ENCODE measurements at regions not wholly inside any gene's neighbourhood (a gene's known extent, or its start where the extent isn't known, plus 50 kb on each side); places are given as distances from the start of the nearest gene placed in this dataset.

GRCh38 chr2:83756219-83756618, 702.9 kb downstream of the SUCLG1 start:
- no peak for DNase-seq

DNA sequence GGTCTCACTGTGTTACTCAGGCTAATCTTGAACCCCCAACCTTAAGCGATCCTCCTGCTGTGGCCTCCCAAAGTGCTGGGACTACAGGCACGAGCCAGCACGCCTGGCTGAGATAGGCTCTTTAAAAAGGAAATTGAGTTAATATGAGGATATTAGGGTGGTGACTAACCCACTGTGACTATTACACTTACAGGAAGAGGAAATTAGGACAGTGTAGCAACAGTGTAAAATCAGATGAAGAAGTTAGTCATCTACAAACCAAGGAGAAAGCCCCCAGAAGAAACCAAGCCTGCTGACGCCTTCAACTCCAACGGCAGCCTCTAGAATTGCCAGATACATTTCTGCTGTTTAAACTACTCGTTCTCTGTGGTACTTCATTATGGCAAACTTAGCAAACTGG, 711.9 kb downstream of the SUCLG1 start:
- no peak for DNase-seq

DNA sequence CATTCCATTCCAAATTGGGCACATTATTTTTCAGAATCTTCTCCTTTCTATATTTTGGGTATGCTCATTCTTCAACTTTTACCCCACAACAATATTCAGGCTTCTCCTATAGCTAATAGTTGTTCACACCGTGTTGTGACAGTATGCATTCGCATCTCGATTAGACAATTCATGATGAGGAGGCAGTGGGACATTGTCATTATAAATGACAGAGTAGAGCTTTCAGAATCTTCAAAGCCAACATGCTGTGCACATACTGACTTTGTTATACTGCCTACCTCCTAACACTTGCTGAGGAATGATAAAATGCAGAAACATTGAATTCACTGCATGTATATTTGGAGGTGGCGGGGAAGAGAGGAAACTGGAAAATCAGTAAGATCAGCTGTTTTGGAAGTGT, 714.2 kb downstream of the SUCLG1 start:
- DNase-seq: no peak

- DNase-seq: peak in 1 of 3 experiments; percentile 7
Observed at GRCh38 chr2:83742117-83742782, 716.8 kb downstream of the SUCLG1 start.

DNA sequence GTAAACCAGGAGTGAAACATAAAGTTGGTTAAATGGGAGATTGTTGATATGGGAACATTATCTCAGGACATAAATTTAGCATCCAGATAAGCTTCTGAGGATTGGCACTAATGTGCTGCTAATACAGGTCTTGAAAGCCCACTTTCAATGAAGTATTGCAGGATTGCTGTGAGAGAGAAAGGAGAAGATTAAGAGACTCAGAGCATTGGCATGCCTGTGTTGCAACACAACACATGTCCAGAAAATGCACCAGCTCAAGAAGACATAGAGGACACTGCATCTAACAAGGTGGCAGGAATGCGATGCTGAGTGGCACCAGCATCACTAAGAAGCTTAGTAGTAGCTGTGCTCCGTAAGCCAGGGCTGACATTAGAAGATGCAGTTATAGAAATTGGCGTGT, 728.9 kb downstream of the SUCLG1 start:
- no peak for DNase-seq

GRCh38 chr2:83725735-83726134, 733.3 kb downstream of the SUCLG1 start:
- DNase-seq: peak in 2 of 3 experiments; percentile 10 to 37

GRCh38 chr2:83705146-83705545, 753.9 kb downstream of the SUCLG1 start:
- DNase-seq: peak in 2 of 3 experiments; percentile 15 to 24

DNA sequence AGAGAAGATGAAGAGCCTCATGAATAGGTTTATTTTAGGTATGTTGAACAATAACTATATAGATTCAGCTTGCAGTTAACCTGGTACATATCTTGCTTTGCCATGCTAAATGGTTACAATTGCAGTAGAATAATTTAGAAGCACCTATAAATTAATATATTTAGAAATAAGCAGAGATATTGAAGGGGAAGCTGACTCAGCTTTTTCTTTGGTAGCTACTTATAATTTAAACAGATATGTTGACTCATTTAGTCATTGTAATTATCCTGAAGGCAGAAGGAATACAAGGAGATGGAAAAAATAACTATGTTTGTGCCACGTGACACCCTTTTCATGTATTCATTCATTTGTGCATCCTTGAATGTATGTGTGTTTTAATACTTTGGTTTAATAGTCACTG, 755.5 kb downstream of the SUCLG1 start:
- peak in 1 of 3 experiments; percentile 52 for DNase-seq

DNA sequence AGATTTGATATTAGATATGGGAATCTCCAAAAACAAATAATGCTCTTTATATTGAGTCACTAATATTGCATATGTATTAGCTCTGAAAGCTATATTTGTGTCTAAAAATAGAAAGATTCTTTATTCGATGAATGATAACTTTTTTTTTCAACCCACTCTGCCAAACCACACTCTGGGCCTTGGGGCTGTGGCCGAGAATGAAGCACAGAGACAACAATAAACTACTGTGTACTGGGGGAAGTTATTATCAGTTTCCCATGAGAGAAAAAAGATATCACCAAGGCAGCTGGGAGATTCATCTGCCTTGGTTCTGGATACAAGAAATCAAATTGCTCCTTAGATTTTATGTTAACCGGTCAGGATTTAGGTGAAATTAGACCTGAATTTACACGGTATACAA, 762.2 kb downstream of the SUCLG1 start:
- DNase-seq: no peak

- no peak for DNase-seq
Observed at GRCh38 chr2:83695530-83695929, 763.5 kb downstream of the SUCLG1 start.

- no peak for DNase-seq
Observed at GRCh38 chr2:83695037-83695436, 764.0 kb downstream of the SUCLG1 start.

- no peak for DNase-seq
Observed at GRCh38 chr2:83689402-83689801, 769.7 kb downstream of the SUCLG1 start.

DNA sequence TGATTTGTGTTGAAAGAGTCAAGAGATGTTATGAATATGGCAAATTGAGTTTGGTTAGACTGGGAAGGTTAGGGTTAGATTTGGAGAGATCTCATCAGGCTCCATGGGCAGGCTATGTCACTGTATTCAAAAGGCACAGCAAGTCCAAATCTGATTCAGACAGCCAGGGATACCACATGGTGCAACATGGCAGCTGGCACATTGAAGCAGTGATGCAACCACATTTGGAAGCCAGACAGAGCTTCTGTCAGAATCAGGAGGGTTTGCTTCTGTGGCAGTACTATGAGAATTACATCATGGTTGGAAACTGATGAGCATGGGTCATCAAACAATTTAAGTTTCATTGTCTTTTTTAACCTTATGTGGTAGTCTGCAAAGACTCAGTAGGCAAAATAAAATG, 772.2 kb downstream of the SUCLG1 start:
- DNase-seq: no peak

DNA sequence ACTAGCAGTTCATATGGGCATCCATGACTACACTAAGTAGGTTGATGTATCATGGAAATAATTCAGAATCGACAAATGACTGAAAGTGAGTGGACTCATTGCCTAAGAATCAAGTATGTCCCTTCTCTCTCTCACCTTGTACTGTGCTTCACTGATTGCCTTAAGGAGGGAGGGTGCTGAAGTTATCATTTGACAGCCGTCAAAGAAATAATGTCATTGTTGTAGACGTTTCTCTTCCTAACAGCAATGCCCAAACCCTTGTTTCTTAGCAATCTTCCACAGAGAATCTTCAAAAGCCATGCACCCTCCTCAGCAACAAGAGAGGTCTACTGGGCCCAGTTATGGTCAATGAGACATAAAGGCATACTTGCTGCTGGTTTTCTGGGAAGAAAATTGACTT, 785.0 kb downstream of the SUCLG1 start:
- no peak for DNase-seq

DNA sequence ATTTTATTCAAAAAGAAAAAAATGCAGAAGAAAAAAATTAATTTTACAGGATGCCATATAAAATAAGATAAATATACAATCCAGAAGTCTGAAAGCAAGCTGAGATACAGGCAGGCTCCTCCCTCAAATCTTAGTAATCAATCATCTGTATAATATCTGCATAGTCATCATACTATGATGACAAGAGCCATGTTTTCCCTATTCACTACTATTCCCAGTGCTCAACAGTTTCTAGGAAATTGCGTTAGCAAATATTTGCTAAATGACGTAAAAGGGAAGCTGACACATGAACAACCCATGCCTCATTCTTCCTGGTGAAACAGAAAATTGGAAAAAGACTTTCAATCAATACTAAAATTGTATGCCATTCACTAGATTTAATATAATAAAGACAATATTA, 793.2 kb downstream of the SUCLG1 start:
- peak in 1 of 3 experiments; percentile 66 for DNase-seq

DNA sequence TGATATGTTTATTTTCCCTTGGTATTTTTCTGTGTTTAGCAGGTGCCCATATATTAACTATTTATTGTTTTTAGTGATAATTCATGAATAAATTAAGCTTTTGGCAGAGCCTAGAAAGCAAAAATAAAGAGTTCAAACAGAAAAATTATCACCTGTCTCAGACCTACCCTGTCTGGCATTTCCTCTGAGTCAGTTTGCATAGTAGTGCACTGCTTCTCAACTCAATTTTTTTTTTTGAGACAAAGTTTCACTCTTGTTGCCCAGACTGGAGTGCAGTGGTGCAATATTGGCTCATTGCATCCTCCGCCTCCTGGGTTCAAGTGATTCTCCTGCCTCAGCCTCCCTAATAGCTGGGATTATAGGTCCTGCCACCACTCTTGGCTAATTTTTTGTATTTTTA, 793.9 kb downstream of the SUCLG1 start:
- no peak for DNase-seq

- no peak for DNase-seq
Observed at GRCh38 chr2:83661711-83662110, 797.4 kb downstream of the SUCLG1 start.

DNA sequence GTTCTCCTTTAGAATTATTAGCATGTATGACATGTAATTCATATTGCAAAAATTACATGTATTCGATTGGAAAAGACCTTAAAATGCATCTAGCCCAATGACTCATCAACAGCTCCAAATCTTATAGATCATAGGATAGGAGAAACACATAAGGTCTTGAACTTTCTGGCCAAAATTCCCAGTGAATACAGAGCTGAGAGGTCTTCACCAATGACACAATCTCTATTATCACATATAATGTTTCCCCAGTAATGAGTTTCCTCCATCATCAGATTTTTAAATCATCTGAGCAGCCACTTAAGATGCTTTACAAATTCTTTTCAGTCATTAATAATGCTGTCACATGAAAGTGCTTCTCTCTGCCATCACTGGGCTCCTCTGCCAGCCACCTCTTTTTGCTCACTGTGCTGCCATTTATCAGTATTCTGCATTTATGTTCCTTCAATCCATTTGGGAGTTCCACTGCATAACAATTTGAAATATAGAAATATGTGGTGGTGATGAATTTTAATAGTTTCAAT, 804.9 kb downstream of the SUCLG1 start:
- peak in 1 of 3 experiments; percentile 10 for DNase-seq

DNA sequence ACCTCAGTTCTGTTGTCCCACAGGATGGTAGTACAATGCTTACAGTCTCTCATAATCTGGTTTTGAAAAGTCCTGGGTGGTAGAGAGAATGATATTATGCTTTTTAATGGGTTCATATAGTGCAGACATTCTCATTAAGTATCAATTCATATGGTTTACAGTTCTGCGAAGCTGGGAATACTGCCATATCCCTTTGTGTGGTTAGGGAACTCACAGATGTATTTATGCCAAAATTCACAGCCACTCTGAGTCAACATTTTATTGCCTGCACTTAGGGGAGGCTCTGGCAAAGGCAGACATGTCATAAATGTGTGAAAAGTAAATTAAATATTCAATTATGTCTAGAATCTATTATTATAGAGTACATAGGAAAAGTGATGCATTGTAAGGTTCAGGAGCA, 808.2 kb downstream of the SUCLG1 start:
- peak in 2 of 3 experiments; percentile 30 to 40 for DNase-seq

DNA sequence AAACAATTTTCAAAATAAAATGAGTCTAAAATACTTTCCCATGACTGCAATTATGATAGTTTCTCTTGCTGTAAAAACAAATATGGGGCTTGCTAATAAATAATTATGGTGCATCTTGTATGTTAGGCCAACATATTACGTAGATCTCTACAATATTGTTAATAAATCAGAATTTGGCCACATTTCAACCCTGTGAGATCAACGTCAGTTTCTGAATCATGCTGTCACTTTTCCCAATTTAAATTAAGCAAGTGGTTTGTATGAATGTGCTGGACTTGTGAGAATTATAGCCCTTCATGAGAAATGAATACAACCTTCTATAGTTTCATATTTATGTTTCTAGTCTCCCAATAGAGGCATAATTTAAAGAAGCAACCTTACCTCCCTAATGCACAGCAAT, 808.9 kb downstream of the SUCLG1 start:
- DNase-seq: no peak

- DNase-seq: no peak
Observed at GRCh38 chr2:83640506-83640905, 818.6 kb downstream of the SUCLG1 start.

- no peak for DNase-seq
Observed at GRCh38 chr2:83633423-83633822, 825.7 kb downstream of the SUCLG1 start.

- DNase-seq: no peak
Observed at GRCh38 chr2:83630351-83630750, 828.7 kb downstream of the SUCLG1 start.

- no peak for DNase-seq
Observed at GRCh38 chr2:83615511-83615910, 843.6 kb downstream of the SUCLG1 start.

DNA sequence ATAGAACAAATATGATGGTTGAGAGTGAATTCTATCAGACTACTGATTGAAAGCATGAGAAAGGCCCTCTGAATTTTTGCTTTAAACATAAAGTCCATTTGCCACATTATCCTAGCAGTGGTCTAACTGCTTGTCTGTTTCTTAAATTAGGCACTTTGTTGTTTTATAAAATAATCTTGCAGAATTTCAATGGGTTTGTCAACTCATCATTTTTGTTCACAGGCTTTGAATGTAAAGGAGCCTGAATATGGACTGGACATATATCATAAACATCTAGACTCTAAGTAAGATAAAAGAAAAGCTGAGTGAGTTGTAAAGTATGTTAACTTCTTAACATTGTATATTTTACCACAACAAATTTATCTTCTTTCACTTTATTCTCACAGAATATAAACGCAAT, 845.9 kb downstream of the SUCLG1 start:
- no peak for DNase-seq

Measured in NCI-H1417 (cell line).